ENCODE measurements at regions not wholly inside any gene's neighbourhood (a gene's known extent, or its start where the extent isn't known, plus 50 kb on each side); places are given as distances from the start of the nearest gene placed in this dataset.

DNA sequence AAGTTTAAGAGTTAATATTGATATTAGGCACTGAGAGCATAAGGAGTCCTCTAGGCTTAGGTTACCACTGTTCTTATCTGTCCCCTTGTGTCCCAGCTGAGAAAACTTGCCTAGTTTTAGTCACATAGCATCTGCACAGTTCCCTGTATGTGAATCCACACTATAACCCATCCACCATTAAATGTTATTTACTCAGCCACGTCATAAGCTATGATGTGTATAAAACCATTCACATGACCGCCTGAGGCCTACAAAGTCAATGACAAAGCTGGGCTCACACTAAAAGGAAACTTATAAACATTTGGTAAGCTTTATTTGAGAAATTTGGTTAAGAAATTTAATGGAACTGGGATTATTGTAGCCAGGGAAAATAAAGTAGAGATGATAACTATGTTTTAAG is 59.2 kb upstream of the TFAP2D start:
- FAIRE-seq = no peak

GRCh38 chr6:50655848-50656453 is 57.4 kb upstream of the TFAP2D start:
- FAIRE-seq = peak; percentile 89

GRCh38 chr6:50657513-50657912 is 55.8 kb upstream of the TFAP2D start:
- peak; percentile 60 for FAIRE-seq

DNA sequence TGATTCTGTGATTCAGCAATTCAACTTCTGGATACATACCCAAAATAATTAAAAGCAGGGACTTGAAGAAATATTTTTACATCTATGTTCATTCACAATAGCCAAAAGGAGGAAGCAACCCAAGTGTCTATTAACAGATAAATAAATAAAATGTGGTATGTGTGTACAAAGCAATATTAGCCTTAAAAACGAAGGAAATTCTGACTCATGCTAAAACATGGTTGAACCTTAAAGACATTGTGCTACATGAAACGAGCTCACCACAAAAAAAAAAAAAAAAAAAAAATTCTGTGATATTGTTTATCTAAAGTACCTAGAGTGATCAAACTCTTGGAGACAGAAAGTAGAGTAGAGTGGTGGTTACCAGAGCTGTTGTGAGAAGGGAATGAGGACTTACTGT is 54.8 kb upstream of the TFAP2D start:
- FAIRE-seq = peak; percentile 17

GRCh38 chr6:50661636-50662035 is 51.7 kb upstream of the TFAP2D start:
- FAIRE-seq = no peak
